ENCODE measurements at regions not wholly inside any gene's neighbourhood (a gene's known extent, or its start where the extent isn't known, plus 50 kb on each side); places are given as distances from the start of the nearest gene placed in this dataset.

DNA sequence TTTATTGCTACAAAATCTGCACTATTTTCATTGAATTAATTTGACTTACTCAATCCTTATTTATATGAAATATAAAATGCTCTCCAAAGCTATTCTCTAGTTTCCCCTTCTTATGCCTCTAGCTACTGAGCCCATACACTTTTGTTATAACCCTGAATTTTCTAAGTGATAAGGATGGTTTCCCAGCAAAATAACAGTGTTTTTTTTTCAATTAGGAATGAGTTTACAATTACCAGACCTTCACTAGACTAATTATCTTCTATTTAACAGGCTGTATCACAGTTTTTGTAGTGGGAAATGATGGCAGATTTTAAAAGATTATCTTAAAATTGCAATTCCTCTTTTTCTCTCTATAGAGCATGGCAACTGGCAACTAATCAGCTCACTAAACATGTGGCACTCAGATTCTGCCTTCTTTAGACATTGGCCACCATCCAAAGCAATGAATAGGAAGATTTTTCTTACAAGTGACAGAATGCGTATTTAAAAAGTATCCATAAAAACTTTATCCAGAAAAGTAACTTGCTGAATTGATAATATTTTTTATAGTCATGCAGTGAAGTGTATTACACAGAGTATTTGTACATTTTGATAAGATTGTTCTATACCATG is 585.7 kb upstream of the ZNF608 start:
- intact Hi-C loops (cut with DNase I): no loop called here
- H3K36me3 ChIP-seq: no peaks in the 10 kb centered on the region
- no peaks in the 10 kb centered on the region for H3K27me3 ChIP-seq
- WGBS, 2 donors: 86 to 95% methylated on average over 1 of the region's 1 CpG
- H3K4me1 ChIP-seq: peaks cover 0 to 13% (median 3%) of the 10 kb centered on the region in 4 donors
- TF ChIP-seq POLR2A (IDR thresholded peaks at IDR 0.05): no peak
- DNase-seq: no peak
- H3K4me3 ChIP-seq: no peak overlapping the region
- no peak overlapping the region for H3K27ac ChIP-seq
- no peaks in the 10 kb centered on the region for H3K9me3 ChIP-seq

DNA sequence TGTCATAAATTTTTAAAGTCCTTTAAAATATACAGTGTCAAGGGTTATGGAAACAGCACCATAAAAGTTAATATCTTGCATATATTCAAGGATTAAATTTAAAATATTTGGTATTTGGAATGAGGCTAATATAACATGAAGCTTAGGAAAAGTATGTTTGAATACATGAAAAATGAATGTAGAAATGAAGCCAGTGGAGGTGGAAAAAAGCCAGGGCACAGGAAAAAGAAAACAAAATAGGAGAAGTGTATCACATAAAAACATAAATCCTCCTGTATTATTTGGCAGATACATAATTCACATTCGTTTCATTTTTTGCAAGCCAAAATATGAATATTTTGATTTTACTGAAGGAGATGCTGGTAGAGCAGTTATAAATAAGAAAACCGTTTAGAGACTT is 587.0 kb upstream of the ZNF608 start:
- Histone ChIP-seq H3K36me3 (no peaks in the 10 kb centered on the region), H3K27me3 (no peaks in the 10 kb centered on the region), H3K27ac (no peak overlapping the region), H3K4me3 (no peak overlapping the region), H3K4me1 (peaks cover 0 to 13% (median 3%) of the 10 kb centered on the region in 4 donors), H3K9me3 (no peaks in the 10 kb centered on the region)
- intact Hi-C loops (cut with DNase I): no loop called here
- 68 to 83% methylated on average over 2 of the region's 2 CpGs for WGBS, 2 donors
- DNase-seq: no peak
- TF ChIP-seq, protein P1, sequence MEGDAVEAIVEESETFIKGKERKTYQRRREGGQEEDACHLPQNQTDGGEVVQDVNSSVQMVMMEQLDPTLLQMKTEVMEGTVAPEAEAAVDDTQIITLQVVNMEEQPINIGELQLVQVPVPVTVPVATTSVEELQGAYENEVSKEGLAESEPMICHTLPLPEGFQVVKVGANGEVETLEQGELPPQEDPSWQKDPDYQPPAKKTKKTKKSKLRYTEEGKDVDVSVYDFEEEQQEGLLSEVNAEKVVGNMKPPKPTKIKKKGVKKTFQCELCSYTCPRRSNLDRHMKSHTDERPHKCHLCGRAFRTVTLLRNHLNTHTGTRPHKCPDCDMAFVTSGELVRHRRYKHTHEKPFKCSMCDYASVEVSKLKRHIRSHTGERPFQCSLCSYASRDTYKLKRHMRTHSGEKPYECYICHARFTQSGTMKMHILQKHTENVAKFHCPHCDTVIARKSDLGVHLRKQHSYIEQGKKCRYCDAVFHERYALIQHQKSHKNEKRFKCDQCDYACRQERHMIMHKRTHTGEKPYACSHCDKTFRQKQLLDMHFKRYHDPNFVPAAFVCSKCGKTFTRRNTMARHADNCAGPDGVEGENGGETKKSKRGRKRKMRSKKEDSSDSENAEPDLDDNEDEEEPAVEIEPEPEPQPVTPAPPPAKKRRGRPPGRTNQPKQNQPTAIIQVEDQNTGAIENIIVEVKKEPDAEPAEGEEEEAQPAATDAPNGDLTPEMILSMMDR (IDR thresholded peaks at IDR 0.05): no peak
- TF ChIP-seq POLR2AphosphoS5 (IDR thresholded peaks at IDR 0.05) (no peak), POLR2A (IDR thresholded peaks at IDR 0.05) (no peak), EP300 (IDR thresholded peaks at IDR 0.05) (no peak)

DNA sequence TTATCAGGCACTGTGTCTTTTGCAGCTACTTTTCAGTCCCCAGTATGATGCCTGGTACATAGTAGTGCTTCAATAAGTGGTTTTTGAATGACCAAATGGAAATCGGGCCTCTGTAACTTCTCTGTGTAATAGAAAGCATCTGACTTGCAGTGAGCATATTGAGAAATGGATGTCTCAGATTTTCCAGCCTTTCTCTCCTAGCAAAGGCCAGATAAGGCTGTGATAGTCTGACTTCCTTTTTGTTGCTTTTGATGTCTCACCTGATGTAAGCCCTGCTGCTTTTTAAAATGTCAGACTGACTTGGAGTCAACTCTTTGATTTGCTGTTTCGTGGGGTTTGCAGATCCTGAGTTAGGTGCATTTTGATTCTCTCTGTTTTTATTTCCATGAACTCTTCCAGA is 590.0 kb upstream of the ZNF608 start:
- intact Hi-C loops (cut with DNase I): no loop called here
- H3K4me3 ChIP-seq: no peak overlapping the region
- peaks cover 0 to 13% (median 3%) of the 10 kb centered on the region in 4 donors for H3K4me1 ChIP-seq
- WGBS, 2 donors: 43 to 46% methylated on average over 2 of the region's 2 CpGs
- H3K27me3 ChIP-seq: no peaks in the 10 kb centered on the region
- no peak for TF ChIP-seq POLR2A (IDR thresholded peaks at IDR 0.05)
- TF ChIP-seq, protein P1 (IDR thresholded peaks at IDR 0.05): no peak
- TF ChIP-seq POLR2AphosphoS5 (IDR thresholded peaks at IDR 0.05): no peak
- TF ChIP-seq EP300 (IDR thresholded peaks at IDR 0.05): no peak
- no peak for DNase-seq
- H3K9me3 ChIP-seq: no peaks in the 10 kb centered on the region
- H3K27ac ChIP-seq: no peak overlapping the region
- no peaks in the 10 kb centered on the region for H3K36me3 ChIP-seq

- Histone ChIP-seq H3K27me3 (no peaks in the 10 kb centered on the region), H3K27ac (no peak overlapping the region), H3K4me1 (peaks cover 0 to 13% (median 3%) of the 10 kb centered on the region in 4 donors), H3K4me3 (no peak overlapping the region), H3K9me3 (no peaks in the 10 kb centered on the region), H3K36me3 (no peaks in the 10 kb centered on the region)
- intact Hi-C loops (cut with DNase I): no loop called here
- WGBS, 2 donors: 67 to 80% methylated on average over 2 of the region's 2 CpGs
- no peak for DNase-seq
- TF ChIP-seq, protein P1 (IDR thresholded peaks at IDR 0.05): no peak
- no peak for TF ChIP-seq EP300 (IDR thresholded peaks at IDR 0.05)
- TF ChIP-seq POLR2A (IDR thresholded peaks at IDR 0.05): no peak
- no peak for TF ChIP-seq POLR2AphosphoS5 (IDR thresholded peaks at IDR 0.05)
Measured at GRCh38 chr5:125337294-125337693, 590.9 kb upstream of the ZNF608 start.

- Histone ChIP-seq H3K9me3 (no peaks in the 10 kb centered on the region), H3K27me3 (no peaks in the 10 kb centered on the region), H3K27ac (no peak overlapping the region), H3K36me3 (no peaks in the 10 kb centered on the region), H3K4me3 (no peak overlapping the region), H3K4me1 (peaks cover 0 to 12% (median 5%) of the 10 kb centered on the region in 4 donors)
- 70 to 83% methylated on average over 2 of the region's 2 CpGs for WGBS, 2 donors
- intact Hi-C loops (cut with DNase I): no loop called here
- TF ChIP-seq EP300 (IDR thresholded peaks at IDR 0.05) (no peak), POLR2A (IDR thresholded peaks at IDR 0.05) (no peak), POLR2AphosphoS5 (IDR thresholded peaks at IDR 0.05) (no peak)
- TF ChIP-seq, protein P1 (IDR thresholded peaks at IDR 0.05): no peak
- no peak for DNase-seq
Measured at GRCh38 chr5:125338440-125339174, 592.2 kb upstream of the ZNF608 start.

Measured in sigmoid colon (tissue), 6 donors.